ENCODE measurements at regions not wholly inside any gene's neighbourhood (a gene's known extent, or its start where the extent isn't known, plus 50 kb on each side); places are given as distances from the start of the nearest gene placed in this dataset.

DNA sequence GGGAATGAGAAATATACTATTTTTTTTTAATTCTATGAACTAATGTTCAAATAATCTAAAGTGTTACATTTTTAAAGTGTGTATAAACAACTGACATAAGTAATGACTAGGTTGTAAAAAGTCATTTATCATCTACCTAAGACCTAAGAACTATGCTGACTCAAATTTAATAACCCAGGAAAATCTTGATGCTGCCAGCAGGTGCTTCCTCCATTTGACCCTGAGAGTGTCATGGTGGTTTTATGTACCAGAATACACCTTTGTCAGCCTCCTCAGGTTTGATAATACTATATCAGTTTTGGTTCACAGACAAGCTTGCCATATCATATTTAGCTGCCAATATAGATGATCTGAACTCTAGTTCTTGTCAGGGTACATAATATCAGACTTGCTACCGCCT, 1151.2 kb downstream of the PCDH17 start:
- no peak for DNase-seq (ENCODE audit: low spot score)

- no peak for DNase-seq (ENCODE audit: low spot score)
These were observed 1161.3 kb downstream of the PCDH17 start for GRCh38 chr13:58792854-58793253.

- DNase-seq (ENCODE audit: low spot score), result no peak
These were observed 1164.2 kb downstream of the PCDH17 start for GRCh38 chr13:58795715-58796114.

DNA sequence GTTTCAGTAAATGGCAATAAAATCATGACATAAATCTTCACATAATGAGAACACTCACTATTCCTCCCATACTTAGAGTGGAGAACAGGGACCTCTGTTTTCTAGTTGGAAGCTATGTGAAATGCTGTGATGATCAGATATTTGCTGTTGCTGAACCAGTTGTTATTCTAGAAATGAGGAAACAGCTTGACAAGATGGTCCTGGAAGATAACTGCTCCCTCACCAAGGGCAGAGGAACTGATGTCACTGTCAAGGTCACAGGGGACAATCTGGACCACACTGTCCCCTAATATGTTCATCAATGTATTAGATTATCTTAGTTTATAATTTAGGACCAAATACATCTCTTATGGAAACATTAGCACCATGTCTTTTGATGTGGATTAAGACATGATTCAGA, 1173.3 kb downstream of the PCDH17 start:
- no peak for DNase-seq (ENCODE audit: low spot score)

DNA sequence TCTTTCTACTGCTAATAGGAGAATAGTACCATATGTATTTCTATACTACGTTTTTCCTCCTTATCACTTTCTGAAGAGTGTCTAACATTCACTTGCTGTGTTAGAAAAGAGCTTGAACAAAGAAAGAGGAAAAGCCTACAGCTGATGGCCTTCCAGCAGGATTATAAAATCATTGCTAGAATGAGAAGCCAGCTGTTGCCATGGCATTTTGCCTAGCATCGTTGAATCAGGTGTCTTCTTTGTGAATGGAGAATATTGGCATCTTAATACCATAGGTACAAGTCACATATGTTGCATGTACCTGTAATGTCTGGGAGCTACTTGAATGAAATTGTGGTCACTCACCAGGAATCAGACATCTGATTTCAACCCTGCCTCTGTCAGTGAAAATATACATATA, 1174.9 kb downstream of the PCDH17 start:
- DNase-seq (ENCODE audit: low spot score), result no peak

- no peak for DNase-seq (ENCODE audit: low spot score)
These were observed 1192.2 kb downstream of the PCDH17 start for GRCh38 chr13:58823701-58824100.

DNA sequence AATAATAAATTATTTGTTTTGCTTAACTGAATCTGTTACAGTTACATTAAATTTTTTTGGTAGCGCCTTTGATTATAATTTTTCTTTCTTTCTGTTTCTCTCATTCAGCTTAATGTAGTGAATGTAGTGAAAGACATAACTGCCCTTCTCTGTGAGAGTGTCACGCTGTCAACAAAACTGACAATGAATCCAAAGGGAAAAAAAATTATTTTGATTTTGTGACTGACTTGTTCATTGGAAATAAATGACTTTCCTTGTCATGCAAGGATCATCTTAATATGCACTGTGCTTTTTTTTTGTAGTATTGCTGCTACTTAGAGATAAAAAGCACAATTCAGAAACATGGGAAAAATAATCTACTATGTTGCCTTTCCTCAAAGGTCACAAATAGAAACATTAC, 1196.4 kb downstream of the PCDH17 start:
- no peak for DNase-seq (ENCODE audit: low spot score)

GRCh38 chr13:58830841-58831240, 1199.3 kb downstream of the PCDH17 start:
- no peak for DNase-seq (ENCODE audit: low spot score)

DNA sequence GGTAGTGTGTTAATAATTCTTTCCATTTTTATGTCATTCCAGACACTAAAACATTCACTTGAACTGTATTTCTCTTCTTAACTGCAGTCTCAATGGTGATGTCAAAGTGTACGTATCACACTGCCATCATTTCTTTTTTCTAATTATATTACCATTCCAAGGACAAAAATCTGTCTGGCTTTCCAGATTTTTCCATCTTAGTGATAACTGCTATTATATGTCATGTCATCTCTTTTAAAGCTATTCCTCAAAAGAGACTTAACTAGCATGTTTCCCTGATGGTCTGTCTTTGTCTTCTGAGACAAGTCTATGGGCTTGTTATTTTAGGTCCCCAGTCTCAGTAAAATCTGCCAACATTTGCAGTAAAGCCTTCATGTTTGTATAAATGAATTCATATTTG, 1207.1 kb downstream of the PCDH17 start:
- no peak for DNase-seq (ENCODE audit: low spot score)

- no peak for DNase-seq (ENCODE audit: low spot score)
These were observed 1211.5 kb downstream of the PCDH17 start for GRCh38 chr13:58843071-58843470.

DNA sequence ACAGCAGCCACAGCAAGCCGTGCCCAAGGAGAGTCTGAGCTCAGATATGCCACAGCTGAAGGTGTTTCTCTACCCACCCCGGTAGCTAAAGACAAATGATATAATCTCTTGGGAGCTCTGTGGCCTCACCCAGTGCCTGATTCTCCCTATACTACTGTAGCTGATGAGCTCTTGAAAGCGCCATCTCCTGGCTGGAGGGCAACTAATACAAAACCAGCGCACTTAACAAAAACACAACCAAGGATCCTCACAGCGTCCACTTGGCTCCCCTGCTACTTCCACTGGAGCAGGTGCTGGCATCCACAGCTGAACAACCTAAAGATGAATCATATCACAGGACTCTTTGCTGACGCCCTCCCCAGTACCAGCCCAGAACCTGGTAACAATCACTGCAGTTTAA, 1212.0 kb downstream of the PCDH17 start:
- DNase-seq (ENCODE audit: low spot score), result no peak

GRCh38 chr13:58850161-58850560, 1218.6 kb downstream of the PCDH17 start:
- no peak for DNase-seq (ENCODE audit: low spot score)

GRCh38 chr13:58852076-58852475, 1220.5 kb downstream of the PCDH17 start:
- no peak for DNase-seq (ENCODE audit: low spot score)

- DNase-seq (ENCODE audit: low spot score), result no peak
These were observed 1223.7 kb downstream of the PCDH17 start for GRCh38 chr13:58855283-58855682.

DNA sequence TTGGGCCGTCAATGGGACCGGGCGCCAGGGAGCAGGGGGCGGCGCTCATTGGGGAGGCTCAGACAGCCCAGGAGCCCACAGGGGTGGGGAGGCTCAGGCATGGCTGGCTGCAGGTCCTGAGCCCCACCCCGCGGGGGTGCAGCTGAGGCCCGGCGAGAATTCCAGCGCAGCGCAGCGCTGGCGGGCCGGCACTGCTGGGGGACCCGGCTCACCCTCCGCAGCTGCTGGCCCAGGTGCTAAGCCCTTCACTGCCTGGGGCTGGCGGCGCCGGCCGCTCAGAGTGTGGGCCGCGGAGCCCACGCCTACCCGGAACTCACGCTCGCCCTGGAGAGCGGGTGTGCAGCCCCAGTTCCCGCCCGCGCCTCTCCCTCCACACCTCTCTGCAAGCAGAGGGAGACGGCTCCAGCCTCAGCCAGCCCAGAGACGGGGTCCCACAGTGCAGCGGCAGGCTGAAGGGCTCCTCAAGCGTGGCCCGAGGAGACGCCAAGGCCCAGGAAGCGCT, 1227.4 kb downstream of the PCDH17 start:
- no peak for DNase-seq (ENCODE audit: low spot score)

DNA sequence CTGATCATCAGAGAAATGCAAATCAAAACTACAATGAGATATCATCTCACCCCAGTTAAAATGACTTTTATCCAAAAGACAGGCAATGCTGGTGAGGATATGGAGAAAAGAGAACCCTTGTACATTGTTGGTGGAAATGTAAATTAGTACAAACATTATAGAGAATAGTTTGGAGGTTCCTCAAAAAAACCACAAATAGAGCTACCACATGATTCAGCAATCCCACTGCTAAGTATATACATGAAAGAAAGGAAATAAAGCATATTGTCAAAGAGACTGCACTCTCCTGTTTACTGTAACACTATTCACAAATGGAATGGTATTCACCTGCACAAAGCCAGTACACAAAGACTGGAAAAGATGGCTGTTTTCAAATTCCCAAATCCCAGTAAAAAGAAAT, 1233.7 kb downstream of the PCDH17 start:
- no peak for DNase-seq (ENCODE audit: low spot score)

- no peak for DNase-seq (ENCODE audit: low spot score)
These were observed 1238.0 kb downstream of the PCDH17 start for GRCh38 chr13:58869566-58869965.

DNA sequence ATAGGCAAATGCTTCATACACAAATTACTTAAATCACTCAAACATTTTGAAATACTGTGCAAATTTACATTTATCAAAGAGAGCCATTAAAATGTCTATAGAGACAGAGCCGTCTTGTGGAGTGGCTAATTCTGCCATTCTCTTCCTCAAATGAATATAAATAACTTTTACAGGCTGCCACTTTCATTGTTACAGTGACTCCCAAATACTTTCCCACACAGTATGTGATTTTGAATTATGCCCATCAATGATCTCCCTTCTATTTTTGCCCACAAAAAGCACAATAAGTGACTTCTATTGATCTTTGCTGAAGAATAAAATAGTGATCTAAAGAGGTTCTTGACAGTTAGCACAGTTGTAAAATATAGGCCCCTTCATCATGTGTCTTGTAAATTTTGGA, 1244.9 kb downstream of the PCDH17 start:
- DNase-seq (ENCODE audit: low spot score), result no peak

DNA sequence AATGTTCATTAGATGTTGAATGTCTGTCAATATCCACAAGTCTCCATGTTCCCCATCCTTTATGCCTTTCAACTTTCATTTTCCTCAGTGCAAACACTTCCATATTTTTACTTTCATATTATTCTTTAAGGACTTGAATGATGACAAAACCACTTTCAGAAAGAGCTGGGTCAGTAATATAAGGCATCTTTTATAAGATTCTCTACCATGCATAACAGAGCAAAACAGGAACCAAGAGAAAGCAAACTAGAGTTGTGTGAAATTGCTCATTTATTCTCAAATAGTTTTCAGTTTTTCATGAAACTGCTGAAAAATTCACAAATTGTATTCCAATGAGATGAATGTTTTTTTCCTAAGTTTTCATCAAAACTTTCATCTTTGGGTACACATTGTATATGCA, 1247.6 kb downstream of the PCDH17 start:
- DNase-seq (ENCODE audit: low spot score), result no peak

DNA sequence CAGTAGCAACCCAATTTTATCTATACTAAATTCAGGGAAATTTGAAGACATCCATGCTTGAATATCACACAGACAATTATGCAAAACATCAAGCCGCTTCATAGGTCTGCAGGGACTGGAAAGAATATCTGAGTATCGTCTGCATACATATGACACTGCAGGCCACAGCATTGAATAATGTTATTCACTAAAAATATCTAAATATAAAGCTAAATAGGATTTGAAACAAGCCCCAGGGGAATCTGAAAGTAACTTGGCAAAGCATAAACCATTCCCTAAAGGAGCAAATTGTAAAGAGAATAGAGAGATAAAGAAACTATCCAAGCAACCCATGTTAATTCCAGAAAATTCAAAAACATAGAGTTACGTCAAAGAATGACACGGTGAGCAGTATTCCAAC, 1251.0 kb downstream of the PCDH17 start:
- DNase-seq (ENCODE audit: low spot score), result no peak

DNA sequence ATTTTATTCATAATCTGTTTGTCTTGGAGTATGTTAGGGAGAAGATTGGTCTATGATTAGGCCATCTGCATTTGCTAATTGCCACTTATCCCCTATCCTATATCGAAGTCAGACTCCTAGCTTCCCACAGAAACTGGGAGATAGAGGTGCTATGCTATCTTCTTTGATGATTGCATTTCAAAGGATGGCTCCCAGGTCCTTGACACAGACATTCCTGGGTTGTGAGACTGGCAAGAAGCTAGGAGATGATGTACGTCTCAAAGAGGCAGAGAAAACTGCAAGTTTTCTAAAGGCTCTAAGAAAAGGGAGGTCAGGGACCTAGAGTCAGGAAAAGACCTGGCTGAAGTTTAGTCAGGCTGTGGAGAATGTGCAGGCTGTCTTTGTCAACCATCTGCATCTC, 1251.9 kb downstream of the PCDH17 start:
- no peak for DNase-seq (ENCODE audit: low spot score)

DNA sequence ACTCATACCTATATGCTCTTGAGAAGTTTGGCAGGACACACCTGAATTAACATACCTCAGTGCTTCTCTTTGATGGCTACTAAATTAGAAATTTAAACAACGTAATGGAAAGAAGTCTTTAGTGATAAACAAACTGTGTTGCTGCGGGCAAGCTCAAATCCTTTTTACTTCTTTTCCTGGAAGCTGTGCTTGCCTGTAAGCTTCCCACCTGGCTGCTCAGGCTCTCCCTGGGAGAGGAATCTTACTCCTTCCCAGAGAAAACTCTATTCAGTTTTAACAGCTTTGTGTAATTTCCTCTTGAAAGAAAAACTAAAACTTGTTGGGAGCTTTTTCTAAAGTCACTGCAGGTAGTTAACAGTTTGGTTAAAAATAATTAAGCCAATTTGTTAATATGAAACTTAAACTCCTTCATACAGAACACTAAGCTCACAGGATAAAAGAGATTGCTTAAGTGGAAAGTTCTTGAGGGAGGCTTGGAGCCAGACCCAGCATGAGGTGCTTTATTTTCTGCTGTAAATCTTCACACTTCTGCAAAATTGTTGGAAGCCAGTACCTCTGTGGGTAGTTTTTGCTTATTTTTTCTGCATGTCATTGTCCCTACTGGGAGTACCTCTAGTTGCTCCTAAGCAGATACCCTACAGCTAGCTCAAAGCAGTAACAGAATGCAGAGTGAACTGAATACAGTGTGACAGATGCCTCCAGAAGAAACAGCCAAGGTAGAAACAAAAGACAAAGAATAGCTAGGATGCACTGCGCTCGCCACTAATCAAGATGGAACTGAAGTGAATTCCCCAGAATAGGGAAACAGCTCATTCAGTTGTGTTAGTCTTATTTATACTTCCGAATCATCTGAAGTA, 1253.0 kb downstream of the PCDH17 start:
- no peak for DNase-seq (ENCODE audit: low spot score)

GRCh38 chr13:58889474-58889873, 1257.9 kb downstream of the PCDH17 start:
- DNase-seq (ENCODE audit: low spot score), result no peak

DNA sequence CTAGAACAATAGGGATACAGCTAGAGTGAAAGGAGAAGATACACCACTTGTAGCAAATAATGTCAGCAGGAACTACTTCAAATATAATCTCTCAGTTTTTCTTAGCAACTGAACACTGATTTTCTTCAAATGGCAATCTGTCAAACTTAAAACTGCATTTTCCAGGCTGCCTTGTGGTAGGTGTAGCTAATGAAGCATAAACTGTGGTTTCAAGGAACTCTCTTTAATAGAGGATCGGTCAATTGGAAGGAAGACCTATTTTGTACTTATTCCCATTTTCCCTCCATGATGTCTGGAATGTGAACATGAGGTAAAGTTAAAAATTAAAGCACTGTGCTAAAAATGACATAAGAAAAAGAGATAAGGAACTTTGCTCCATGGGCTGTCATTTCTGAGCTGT, 1261.9 kb downstream of the PCDH17 start:
- no peak for DNase-seq (ENCODE audit: low spot score)

Measured in D341Med (cell line).